GM21723 (cell line): ENCODE measurements at regions not wholly inside any gene's neighbourhood (a gene's known extent, or its start where the extent isn't known, plus 50 kb on each side); places are given as distances from the start of the nearest gene placed in this dataset.
"Not testable (repeated sequence)": the region's sequence is repeated elsewhere in the genome, so short reads cannot be mapped to it uniquely, and the experiment has no call there.

Experiments
- ATAC-seq: cut with Tn5 transposase; IDR thresholded peaks from one replicate; pipeline ENCODE4 v1.9.1; 2021; ENCODE audit warnings: mild to moderate bottlenecking, moderate library complexity; ENCODE audit not compliant: unreplicated experiment

DNA sequence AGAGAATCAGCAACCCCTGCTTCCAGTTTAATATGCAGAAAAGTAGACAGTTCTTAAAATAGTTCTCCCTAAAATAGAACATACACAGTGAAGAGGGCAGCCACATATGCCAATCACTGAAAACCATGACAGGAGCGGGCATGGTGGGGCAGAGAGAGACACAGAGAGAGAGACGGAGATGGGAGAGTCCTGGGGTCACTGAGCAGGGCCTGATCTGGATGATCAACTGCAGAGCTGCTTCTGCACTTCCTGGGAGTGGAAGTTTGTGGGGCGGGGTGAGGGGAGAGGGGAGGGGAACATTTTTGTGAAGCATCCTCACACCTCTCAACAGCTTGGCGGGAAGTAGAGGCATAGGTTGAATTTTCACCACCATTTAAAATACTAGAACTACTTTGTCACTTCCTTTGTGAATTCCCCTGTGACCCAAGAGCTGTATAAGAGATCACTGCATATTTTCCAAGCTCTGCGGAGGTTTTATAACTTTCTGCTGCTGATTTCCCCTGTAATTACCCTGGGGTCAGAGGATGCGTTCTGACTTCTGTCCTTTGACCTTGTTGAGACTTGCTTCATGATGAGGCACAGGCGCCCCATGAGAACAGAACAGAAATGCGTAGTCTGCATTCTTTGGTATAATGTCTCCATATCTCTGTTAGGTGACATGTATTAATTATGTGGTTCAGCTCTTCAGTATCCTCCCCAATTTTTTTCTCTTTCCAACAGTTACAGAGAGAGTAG is 419.4 kb downstream of the BRD1 start:
- ATAC-seq, result no peak

DNA sequence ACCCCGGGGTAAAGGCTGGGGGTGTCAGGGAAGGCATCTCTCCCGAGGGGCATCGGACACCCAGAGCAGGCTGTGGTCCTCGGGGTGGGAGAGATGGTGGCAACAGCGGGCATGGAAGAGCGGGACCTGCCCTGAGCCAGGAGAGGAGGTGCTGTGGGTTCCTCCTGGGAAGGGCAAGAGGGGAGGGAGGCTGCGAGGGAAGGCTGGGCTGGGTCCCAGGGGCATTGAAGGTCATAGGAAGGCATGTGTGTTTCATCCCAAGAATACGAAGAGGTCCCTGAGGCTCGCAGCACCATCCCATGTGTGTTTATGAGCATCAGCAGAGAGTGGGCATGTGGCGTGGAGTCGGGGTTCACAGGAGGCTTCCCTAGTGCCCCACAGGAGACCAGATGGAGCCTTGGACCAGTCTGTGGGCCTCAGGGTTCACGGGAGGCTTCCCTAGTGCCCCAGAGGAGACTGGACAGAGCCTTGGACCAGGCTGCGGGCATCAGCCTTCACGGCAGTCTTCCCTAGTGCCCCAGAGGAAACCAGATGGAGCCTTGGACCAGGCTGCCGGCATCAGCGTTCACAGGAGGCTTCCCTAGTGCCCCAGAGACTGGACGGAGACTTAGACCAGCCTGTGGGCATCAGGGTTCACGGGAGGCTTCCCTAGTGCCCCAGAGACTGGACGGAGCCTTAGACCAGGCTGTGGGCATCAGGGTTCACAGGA is 420.6 kb downstream of the BRD1 start:
- ATAC-seq, result no peak

DNA sequence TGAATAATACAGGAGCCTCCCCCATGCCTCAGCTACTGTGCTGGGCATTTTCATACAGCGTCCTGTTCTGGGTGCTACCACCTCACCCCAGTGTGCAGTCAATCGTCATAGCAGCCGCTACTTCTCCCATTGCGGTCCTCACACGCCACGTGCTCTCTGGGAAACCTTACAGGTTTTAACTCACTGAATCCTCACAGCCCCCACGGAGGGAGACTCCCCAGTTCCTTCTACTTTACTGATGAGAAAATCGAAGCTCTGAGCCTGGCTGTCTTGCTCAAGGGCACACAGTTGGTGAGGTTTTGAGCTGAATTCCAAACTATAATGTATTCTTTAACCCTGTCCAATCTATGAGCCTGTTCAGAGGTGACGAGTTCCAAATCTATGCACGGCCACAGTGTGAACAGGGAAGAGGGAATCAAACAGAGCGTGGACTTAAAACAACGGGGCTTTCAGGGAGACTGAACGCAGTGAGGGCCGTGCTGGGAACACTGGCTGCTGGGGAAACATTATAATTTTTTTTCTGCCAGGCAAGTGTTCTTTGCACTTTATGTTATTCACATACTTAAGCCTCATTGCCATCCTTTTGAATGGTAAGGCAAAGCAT is 421.5 kb downstream of the BRD1 start:
- no peak for ATAC-seq

DNA sequence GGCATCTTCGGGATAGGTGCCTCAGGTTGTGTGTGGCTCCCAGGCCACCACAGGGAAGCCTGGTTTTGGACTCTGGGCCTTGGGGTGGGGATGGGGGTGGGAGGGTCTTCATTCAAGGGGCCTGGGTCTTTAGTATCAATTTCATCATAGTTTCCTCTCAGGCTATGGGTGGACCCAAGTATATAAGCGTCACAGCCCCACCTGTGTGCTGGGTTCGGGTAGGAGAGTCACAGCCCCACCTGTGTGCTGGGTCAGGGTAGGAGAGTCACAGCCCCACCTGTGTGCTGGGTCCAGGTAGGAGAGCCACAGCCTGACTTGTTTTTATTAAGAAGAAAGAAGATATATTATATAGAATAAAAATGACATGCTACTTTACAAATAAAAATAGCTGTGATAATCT is 422.1 kb downstream of the BRD1 start:
- ATAC-seq, result no peak

DNA sequence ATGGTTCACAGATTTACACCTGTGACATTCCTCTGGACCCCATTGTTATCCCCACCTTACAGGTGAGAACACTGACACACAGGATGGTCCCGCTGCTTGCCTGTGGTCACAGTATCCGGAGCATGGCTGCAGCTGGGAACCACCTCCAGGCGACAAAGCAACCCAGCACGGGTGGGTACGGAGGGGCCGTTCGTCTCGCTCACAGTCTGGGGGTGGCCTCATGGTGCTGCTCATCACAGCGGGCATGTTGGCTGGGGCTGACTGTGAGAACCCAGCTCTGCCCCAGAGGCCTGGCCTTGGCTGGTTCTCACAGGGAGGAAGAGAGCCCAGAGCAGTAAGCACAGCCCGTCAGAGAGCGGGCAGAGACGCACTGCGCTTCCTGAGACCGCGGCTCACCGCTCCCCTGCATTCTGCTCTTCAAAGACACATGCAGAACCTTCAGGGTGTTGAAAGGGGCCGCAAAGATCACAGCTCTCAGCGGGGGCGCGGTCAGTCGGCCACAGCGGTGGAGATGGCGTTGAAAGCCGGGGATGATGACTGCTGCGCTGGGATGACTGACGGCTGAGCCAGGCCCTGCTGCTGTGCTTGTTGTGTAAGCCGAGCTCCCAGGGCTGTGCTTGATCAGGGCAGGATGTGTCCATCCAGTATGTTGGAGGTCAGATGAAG is 423.0 kb downstream of the BRD1 start:
- no peak for ATAC-seq

DNA sequence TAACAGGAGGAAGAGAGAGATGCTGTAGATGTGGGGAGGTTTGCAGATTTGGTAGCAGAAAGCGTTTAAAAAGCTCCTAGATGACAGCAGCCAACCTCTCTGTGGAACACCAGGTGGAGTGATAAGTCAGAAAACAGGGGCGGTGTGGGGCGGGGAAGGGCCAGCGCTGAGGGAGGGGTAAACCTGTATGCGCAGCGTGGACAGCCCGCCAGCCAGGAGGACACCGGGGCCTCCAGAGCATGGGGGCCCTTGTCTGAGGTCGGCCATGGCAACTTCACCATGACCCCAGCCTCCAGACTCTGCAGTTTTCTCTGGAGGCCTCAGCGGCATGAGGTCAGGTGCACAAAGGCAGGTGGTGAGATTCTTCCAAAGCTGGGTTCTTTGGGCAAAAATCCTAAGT is 423.7 kb downstream of the BRD1 start:
- ATAC-seq, result no peak

DNA sequence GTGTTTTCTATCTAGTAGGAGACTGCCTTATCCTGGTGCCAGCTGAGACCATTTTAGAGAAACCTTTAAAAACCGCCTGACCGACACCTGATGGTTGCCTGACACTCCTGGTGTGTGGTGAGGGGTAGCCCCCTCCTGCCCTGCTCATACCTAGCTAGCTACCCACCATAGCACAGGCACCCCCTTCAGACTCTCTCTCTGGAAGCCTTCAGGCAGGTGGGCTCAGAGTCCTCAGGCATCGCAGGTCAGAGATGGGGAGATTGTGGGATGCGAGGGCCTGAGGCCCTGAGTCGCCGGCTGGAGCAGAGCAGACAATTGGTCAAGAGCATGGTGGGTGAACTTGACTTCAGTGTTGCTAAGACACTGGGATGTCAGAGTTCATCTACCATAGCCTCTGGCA is 424.6 kb downstream of the BRD1 start:
- no peak for ATAC-seq

DNA sequence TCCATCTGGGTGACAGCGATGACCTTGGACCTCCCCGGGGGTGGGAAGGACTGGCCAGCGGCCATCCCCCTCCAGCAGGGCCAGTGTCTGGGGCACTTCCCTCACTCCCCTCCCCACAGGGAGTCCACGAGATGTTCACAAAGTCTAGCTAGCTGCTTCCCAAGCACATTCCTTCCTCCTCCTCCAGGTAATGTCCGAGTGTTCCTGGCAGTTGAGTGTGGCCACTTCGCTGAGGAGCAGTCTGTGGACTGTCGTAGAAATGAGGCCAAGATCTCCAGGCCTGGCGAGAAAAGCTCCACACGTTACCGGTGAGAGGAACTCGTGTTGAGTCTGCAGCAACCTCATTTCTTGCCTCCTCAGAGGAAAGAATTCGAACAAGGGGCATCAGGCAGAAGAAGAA is 425.5 kb downstream of the BRD1 start:
- no peak for ATAC-seq

DNA sequence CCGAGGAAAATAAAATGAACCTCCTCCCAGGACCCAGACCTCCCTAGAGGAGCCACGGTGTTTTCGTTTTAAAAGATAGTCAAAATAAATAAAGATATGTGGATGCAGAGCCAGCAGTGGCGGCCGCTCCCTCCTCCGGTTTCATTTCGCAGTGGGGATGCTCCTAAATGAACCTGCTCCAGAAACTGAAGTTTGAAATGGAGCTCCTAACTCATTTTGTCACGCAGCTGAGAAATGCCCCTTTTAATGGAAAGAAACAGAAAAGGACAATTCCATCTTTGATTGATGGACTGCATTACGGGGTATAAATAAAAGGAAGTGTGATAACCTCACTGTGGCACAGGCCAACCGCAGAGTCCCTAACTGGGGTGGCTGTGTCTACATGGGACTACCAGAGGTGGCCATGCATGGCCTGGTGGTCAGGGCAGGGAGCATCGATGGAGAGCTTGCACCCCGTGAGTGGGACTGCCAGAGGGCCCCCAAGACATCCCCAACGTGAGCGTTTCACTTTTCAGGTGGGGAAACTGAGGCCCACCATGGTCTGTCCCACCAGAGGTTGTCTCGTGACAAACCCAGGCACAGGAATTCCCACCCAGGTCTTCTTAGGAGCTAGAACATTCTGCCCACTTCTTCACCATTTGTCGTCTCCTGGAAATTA is 426.6 kb downstream of the BRD1 start:
- no peak for ATAC-seq

DNA sequence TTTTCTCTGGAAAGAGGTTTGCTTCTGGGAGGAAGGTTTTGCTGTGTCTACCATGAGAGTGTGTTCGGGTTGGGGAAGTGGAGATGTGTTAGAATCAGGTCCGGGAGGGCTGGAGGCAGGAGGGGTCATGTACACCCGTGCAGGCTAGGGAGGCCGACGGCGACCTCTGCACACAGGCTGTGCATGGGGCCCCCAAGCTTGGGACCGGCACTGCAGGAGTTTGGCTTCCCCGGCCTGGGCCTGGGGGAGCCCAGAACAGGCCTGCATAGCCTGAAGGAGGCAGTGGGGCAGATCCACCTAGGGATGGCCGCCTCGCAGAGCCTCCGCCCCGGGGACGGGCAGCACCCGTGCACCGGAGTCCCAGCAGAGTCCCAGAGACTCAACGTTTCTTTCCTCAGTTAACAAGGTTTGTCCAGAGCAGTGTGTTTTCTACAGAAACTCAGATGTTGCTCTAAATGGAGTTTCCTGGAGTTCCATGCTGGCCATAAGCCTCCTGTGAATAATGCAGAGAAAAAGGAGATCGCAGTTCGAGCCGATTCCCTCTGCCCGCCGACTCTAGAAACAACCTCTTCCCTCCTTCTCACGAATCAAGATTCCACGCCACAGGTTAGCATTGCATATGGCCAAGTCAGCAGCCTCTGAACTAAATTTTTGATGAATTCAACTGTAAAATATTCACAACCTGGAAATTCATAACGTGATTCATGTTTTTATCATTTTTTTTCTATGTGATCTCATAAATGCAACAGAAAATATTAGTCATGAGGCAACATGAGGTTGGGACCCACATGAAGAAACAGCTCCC is 427.3 kb downstream of the BRD1 start:
- no peak for ATAC-seq

DNA sequence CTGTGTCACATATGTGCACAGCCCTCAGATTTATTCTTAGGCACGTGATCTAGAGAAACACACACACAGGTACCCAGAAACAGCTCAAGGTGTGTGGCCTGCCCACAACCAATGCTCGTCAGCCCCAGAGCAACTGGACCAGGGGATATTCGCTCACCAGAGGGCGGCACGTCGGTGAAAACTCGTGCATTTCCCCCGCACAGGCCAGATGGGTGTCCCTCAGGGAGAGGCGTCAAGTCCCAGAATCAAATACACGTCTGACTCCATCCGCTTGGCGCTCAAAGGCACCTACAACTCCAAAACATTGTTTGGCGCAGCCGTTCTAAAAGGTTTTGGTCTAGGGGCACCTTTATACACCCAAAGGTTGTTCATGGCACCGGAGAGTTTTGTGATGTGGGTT is 429.0 kb downstream of the BRD1 start:
- ATAC-seq, result no peak

DNA sequence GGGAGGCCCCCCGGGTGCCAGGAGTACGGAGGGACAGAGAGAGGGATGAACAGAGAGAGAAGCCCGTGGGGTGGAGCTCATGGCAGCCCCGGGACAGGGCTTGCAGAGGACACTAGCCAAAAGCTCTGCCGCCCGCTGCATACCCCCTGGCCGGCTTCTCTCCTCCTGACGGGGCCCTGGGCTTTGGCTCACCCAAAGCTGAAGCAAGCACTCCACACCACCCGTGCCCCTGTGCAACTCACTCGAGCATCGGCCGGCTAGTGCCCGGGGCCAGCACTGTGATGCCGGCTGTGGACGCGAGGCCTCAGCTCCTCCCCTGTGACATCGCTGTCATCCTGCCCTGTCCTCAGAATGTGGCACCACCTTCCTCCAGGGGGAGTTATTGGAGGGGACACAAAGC is 429.6 kb downstream of the BRD1 start:
- ATAC-seq, result no peak

DNA sequence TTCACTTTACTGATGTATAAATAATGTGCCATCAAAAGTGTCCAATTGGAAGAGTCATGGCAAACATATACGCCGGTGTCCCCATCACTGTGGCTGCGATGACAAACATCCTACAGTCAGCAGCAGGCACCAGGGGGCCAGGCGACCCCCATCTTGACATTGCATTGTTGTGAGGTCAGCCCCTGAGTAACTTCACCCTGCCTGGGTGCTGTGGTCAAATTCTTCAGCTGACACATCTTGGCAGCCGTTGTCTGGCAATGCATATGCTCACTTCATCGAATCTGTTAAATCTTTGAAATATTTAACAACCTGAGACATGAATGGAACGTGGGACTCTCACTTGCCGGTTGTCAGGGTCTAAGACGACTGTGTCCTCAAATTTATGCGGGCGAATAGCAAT is 430.9 kb downstream of the BRD1 start:
- no peak for ATAC-seq

DNA sequence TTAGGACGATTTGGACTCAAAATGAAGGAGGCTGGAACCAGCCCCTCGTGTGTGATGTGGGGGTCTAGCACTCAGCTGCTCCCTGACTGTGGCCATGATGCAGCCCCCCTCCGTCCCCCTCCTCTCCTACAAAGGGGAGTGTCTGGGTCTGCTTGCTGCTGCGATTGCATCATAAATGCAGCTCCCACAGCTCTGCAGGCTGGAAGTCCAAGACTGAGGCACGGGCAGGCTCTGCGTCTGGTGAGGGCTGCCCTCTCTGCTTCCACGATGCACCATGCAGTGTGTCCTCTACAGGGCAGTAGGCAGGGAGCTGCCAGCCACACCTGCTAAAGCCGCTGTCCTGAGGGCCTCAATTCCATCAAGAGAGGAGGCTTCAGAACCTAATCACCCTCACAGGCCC is 432.1 kb downstream of the BRD1 start:
- ATAC-seq, result no peak

DNA sequence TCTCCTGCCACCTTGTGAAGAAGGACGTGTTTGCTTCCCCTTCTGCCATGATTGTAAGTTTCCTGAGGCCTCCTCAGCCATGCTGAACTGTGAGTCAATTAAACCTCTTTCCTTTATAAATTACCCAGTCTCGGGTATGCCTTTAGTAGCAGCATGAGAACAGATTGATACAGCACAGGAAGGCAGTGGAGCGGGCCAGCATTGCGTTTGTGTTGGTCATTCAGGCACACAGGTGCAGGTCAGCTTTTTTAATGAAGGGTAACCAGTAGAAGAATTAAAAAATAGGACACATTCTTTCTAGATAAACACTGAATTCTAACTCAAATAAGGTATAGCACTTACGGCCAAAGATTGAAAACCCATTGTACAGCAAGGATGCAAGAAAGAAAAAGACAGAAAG is 432.6 kb downstream of the BRD1 start:
- ATAC-seq, result not testable (repeated sequence)

DNA sequence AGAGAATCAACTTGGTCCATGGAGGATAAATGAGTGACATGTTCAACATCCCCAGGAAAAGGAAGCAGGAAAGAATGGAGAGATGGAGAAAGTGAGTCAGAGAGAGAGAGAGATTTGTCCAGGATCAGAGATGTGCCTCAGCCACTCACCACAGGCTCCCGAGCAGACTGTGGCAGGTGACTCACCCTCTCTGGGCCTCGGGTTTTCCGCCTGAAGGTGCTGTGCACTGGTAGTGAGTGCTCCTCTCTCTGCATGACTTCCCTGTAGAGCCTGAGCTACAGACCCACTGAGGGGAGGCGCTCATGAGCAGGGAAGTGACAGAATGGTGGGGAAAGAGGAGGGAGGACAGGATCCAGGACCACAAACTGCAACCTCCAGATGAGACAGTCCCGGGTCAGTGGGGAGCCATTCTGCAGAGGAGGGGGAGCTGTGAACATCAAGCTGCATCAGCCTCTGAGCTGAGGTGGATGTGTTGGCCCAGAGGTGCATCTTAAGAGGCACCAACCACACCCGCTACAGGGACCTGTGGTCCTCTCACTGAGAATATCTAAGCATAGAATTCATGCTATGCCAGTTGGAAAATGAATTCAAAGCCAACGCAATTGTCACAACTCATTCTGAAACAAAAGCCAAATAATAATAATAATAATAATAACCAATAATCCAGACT is 433.4 kb downstream of the BRD1 start:
- no peak for ATAC-seq

DNA sequence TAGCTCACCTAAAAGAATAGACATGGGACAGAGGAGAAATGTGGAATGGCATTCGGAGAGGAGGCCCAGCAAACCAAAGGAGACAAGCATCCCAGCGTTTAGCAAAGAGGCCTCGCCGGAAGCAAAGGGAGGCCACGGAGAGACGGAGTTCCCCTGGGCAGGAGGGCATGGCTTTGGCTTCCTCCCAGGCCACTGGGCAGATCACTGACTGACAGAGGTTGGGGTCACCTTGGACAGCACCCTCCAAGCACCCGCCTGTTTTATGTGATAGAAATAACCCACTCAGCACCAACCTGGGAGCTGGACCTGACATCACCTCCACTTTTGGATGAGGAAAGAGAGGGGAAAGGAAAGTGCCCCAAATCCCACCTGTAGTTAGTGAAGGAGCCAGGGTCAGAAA is 434.1 kb downstream of the BRD1 start:
- ATAC-seq, result no peak

DNA sequence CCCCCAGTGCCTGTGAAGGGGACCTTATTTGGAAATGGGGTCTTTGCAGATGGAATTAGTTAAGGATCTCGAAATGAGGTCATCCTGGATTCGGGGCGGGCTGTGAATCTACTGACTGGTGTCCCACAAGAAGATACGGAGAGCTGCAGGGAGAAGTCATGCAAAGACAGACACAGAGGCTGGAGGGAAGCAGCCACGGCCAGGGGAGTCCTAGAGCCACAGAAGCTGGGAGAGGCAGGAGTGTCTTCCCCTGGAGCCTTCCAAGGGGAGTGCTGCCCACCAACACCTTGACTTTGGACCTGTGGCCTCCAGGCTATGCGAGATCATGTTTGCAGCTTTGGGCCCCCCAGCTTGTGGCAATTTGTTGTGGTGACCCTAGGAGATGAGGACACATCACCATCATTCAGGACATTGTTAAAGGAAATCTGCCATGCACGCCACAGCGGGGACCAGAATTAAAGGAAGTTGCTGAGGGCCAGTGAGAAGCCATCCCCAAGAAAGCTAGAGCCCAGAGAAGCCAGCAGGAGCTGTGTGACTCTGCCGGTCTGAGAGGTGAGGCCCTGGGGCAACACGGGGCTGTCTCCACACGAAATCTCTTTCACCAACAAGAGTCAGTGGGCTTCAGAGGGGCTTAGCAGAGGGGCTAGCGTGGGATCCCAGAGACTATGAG is 434.7 kb downstream of the BRD1 start:
- no peak for ATAC-seq

DNA sequence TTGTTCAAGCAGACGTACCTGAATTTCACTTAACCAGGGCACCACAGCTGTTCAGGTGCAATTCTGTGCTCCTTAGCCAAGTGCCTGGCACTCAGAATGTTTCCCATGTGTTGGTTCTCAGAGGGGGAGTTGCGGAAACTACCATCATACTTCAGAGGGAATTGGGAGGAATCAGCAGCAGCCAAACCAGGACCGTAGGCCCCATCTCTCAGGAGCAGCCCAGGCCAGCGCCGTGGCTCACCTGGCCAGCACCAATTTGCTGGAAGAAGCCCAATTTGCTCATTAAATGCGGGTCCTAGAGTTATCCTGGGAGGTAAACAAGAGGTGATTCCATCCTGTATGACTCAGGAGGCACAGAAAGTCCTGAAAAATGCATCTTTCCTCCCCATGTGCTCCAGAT is 435.4 kb downstream of the BRD1 start:
- ATAC-seq, result no peak
